Lower leg skin (tissue), 4 donors: ENCODE measurements at regions not wholly inside any gene's neighbourhood (a gene's known extent, or its start where the extent isn't known, plus 50 kb on each side); places are given as distances from the start of the nearest gene placed in this dataset.

ENCODE experiments used
- DNase-seq, 2 donors: peaks; one replicate each; pipeline ENCODE4 v3.0.0-alpha.2; 2019; ENCODE audit warnings: low spot score in 2 of 2
- H3K4me3 ChIP-seq: fragments of 200-600 bp; sonication (generic); 2 replicates; pipeline ENCODE4 v1.5.1; 2017; ENCODE audit warnings: mild to moderate bottlenecking, low read depth; ENCODE audit not compliant: poor library complexity, severe bottlenecking
- POLR2A ChIP-seq, 2 donors: fragments of 450-650 bp; IDR thresholded peaks; one replicate each; pipeline ENCODE4 v1.6.1; 2016 to 2017; ENCODE audit warnings: antibody characterized with exemption in 2 of 2, mild to moderate bottlenecking in 1 of 2, moderate library complexity in 1 of 2
- WGBS, 2 donors: methylation state at CpG; one replicate each; pipeline ENCODE4 v1.1.5; 2018; 5-methylcytosine and 5-hydroxymethylcytosine counted together
- intact Hi-C: fragments of 100-400 bp; cut with DNase I; formaldehyde crosslinking; loops from one replicate; pipeline ENCODE4 v1.15.0; 2023; ENCODE audit warnings: low total_unique reads
- TF ChIP-seq, protein P1 (sequence below), 3 donors: fragments of 450-650 bp; IDR thresholded peaks; one replicate each; pipeline ENCODE4 v1.5.1; 2016; ENCODE audit warnings: antibody characterized with exemption in 3 of 3, mild to moderate bottlenecking in 3 of 3, moderate library complexity in 2 of 3

DNA sequence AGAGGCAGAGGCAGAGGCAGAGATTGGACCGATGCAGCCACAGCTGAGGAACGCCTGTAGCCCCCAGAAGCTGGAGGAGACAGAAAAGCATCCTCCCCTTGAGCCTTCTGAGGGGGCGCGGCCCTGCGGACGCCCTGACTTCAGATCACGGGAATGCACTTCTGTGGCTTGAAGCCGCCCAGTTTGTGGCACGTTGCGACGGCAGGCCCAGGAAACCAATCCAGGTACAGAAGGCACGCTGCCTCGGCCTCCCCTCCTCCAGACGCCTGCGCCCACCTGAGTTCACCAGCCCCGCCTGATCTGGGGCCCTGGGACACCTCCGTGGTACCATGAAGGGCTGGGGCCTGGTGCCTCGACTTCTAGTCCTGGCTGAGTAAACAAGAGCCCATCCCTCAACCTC lies 82.0 kb downstream of the NCOR2 start:
- DNase-seq: no peak
- no peak overlapping the region for H3K4me3 ChIP-seq
- WGBS, 2 donors: 88 to 99% methylated on average over 7 to 18 of the region's 18 CpGs
- TF ChIP-seq, protein P1, sequence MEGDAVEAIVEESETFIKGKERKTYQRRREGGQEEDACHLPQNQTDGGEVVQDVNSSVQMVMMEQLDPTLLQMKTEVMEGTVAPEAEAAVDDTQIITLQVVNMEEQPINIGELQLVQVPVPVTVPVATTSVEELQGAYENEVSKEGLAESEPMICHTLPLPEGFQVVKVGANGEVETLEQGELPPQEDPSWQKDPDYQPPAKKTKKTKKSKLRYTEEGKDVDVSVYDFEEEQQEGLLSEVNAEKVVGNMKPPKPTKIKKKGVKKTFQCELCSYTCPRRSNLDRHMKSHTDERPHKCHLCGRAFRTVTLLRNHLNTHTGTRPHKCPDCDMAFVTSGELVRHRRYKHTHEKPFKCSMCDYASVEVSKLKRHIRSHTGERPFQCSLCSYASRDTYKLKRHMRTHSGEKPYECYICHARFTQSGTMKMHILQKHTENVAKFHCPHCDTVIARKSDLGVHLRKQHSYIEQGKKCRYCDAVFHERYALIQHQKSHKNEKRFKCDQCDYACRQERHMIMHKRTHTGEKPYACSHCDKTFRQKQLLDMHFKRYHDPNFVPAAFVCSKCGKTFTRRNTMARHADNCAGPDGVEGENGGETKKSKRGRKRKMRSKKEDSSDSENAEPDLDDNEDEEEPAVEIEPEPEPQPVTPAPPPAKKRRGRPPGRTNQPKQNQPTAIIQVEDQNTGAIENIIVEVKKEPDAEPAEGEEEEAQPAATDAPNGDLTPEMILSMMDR (IDR thresholded peaks at IDR 0.05): no peak
- TF ChIP-seq POLR2A (IDR thresholded peaks at IDR 0.05): no peak
- intact Hi-C loops: no loop called here

DNA sequence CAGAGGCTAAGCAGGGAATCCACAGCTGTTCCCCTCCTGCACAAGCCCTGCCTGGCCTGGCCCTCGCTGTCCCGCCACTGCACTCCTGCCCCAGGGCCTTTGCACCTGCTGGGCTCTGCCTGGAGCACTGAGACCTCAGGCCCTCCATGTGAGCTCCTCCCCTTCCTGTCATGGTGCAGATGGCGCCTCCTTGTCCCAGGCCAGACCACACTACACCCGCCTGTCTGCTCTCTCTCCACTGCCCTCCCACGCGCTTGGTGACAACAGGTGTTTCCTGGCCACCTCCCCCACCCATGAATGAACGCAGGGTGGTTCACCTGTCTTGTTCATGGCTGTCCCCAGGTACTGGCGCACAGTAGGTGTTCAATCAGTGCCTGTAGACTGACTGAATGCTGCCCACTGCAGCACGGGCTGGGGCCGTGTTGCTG lies 82.9 kb downstream of the NCOR2 start:
- intact Hi-C loops: no loop called here
- no peak overlapping the region for H3K4me3 ChIP-seq
- TF ChIP-seq, protein P1 (IDR thresholded peaks at IDR 0.05): no peak
- TF ChIP-seq POLR2A (IDR thresholded peaks at IDR 0.05): no peak
- 88 to 91% methylated on average over 10 of the region's 10 CpGs for WGBS, 2 donors
- DNase-seq: no peak

DNA sequence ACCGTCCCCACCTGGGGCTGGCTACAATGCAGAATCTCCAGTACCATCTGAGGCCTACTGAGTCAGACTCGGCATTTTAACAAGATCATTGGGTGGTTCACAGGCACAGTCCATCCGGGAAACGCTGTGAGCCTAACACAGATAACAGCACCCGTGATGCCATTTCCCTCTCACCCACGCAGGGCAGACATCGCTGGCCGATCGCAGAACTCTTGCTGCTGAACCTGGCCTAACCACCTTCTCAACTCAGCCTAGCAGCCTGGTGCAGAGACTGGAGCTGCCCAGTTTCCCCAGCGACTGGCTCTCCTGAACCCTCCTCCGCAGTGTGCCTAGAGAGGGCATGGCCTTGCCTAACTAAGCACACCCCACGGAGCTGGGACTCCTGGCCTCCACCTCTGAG lies 83.3 kb downstream of the NCOR2 start:
- DNase-seq: no peak
- WGBS, 2 donors: 85 to 86% methylated on average over 12 of the region's 12 CpGs
- TF ChIP-seq, protein P1 (IDR thresholded peaks at IDR 0.05): no peak
- TF ChIP-seq POLR2A (IDR thresholded peaks at IDR 0.05): no peak
- H3K4me3 ChIP-seq: no peak overlapping the region
- intact Hi-C loops: no loop called here

DNA sequence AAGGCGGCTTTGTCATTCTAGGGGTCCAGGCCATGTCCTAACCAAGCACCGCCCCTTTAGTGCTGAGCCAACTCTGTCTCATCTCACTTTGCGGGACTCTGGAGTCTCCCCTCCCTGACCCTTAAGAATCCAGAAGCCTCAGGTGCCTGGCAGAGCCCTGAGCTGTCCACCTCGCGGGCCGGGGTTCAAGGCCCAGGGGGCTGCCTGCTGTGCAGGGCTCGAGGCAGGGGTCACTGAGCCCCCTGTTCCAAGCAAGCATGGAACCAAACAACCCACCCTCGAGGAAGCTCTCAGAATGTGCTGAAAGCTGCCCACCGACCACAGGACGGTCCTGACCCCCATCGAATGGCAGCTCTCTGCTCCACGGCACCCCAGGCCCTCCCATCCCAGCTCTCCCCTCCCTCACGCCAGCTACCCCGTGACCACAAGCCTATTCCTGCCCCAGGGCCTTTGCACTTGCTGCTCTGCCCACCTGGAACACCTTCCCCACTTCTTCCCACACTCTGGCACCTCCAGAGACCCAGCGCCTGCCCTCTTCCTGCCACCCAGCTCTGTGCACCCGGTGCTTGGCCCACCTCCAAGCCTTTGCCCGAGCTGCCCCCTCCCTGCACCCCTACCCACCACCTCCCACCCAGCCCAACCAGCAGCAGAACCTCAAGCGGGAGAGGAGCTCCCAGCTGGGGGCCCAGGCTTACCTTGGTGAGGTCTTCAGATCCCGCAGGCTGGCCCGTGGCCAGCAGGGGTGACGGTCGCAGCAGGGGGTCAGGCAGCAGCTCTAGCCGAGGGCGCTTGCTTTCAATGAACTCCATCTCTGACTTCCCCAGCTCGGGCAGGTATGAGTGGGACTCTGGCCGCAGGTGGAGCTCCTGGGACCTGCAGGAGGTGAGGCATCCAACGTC lies 84.3 kb downstream of the NCOR2 start:
- TF ChIP-seq, protein P1 (IDR thresholded peaks at IDR 0.05): no peak
- TF ChIP-seq POLR2A (IDR thresholded peaks at IDR 0.05): no peak
- intact Hi-C loops: no loop called here
- no peak for DNase-seq
- WGBS, 2 donors: 85 to 89% methylated on average over 25 to 27 of the region's 27 CpGs
- H3K4me3 ChIP-seq: no peak overlapping the region

DNA sequence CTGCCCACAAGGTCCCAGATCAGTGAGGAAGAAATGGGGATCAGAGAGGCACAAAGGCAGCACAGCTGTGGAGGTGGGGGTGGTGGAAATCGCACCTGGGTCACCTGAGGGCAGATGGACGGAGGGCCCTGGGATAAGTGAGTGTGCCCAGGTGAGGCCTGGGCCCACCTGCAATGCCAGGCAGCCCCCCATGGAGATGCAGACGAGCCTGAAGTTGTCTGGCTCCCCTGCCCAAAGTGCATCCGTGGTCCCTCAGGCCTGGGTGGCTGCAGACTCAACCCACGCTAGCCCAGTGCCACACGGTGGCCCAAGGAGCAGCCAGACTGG lies 84.9 kb downstream of the NCOR2 start:
- intact Hi-C loops: no loop called here
- no peak for TF ChIP-seq POLR2A (IDR thresholded peaks at IDR 0.05)
- TF ChIP-seq, protein P1 (IDR thresholded peaks at IDR 0.05): no peak
- no peak overlapping the region for H3K4me3 ChIP-seq
- no peak for DNase-seq
- whole genome bisulfite sequencing, 2 donors: 79 to 82% methylated on average over 5 to 6 of the region's 6 CpGs
